ENCODE measurements at regions not wholly inside any gene's neighbourhood (a gene's known extent, or its start where the extent isn't known, plus 50 kb on each side); places are given as distances from the start of the nearest gene placed in this dataset.

- TF ChIP-seq GATA2 (CRISPR knock-in tag; IDR thresholded peaks at IDR 0.05) (no peak), CTCF (IDR thresholded peaks at IDR 0.05) (no peak), RAD21 (IDR thresholded peaks at IDR 0.05; ENCODE audit: low read length) (no peak), POLR2AphosphoS5 (IDR thresholded peaks at IDR 0.05; ENCODE audit: low read depth, low read length) (no peak; the same call in 1 of the 2 replicates), RCOR1 (IDR thresholded peaks at IDR 0.05; ENCODE audit: low read length) (no peak), USF2 (IDR thresholded peaks at IDR 0.05; ENCODE audit: borderline replicate concordance, low read depth, low read length) (no peak), YY1 (IDR thresholded peaks at IDR 0.05; ENCODE audit: low read depth) (peak; percentile 72; the same call in 1 of the 2 replicates), TCF12 (IDR thresholded peaks at IDR 0.05) (peak; percentile 58), NFIC (IDR thresholded peaks at IDR 0.05; ENCODE audit: borderline replicate concordance) (peak; percentile 45; the same call in 1 of the 2 replicates)
These were observed 57.3 kb upstream of the SLIT2 start for GRCh38 chr4:20194123-20195013.

Data from SK-N-SH (cell line).